ENCODE measurements at regions not wholly inside any gene's neighbourhood (a gene's known extent, or its start where the extent isn't known, plus 50 kb on each side); places are given as distances from the start of the nearest gene placed in this dataset.
A peak's percentile ranks its signal among the peaks of the same experiment; 100 is the strongest.

- no peak for DNase-seq
These were observed 357.6 kb downstream of the RPS29 start for GRCh38 chr14:49228552-49228951.

- DNase-seq: no peak
These were observed 364.9 kb downstream of the RPS29 start for GRCh38 chr14:49221316-49221715.

DNA sequence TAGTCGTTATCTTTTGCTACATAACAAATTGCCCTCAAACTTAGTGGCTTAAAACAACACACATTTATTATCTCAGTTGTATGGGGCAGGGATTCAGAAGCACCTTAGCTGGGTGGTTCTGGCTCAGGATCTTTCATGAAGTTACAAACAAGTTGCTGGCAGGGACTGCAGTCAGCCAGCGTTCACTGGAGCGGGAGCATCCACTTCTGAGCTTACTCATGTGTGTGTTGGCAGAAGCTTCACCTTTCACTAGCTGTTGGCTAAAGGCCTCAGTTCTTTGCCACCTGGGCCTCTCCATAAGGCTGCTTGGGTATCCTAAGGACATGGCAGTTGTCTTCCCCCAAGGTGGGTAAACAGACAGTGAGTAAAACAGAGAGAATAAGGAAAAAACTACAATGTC is 365.7 kb downstream of the RPS29 start:
- no peak for DNase-seq

DNA sequence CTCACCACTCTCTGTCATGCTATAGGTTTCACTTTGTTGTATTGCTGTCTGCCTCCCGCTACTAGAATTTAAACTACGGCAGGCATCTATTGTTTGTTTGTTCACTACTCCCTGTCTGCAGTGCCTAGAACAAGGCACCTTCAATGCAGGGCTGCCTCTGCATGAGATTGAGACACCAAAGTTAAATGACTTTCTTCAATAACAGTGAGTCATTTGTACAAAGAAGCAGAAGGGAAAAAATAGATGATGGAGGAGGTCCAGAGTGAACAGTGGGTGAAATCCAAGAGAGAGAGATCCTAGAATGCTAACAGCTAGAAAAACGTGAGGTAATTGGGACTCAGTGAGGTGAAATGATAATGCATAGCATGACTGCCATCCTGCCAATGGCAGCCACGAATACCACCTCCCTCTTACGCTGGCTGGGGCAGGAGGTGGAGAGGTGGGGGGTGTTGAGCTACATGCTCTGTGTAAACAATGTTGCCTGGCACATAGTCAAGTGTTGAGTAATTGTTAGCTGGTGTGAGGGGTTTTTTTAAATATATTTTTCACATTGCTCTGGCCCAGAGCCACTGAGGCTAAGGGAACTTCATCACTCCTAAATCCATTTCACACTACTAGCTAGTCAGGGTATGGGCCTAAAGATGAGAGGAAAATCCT is 367.6 kb downstream of the RPS29 start:
- no peak for DNase-seq

GRCh38 chr14:49212721-49213120 is 373.5 kb downstream of the RPS29 start:
- no peak for DNase-seq

DNA sequence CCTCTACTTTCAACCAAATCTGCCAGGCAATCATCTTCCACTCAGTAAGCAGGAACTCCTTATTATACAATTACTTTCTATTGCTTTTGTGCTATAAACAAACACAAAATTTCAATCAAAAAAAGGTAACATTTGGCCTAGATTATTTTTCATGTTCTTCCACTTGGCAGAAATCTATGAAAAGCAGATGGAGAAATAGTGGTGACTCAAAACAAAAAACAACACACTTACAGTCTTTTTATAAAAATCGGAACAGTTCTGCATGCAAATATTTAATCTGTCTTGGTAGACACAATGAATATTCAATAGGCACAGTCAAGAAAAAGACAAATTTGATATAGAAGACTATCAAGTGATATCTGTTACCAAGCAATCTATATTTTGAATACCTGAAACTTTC is 376.8 kb downstream of the RPS29 start:
- no peak for DNase-seq

- DNase-seq: peak; percentile 4
These were observed 379.4 kb downstream of the RPS29 start for GRCh38 chr14:49206828-49207227.

DNA sequence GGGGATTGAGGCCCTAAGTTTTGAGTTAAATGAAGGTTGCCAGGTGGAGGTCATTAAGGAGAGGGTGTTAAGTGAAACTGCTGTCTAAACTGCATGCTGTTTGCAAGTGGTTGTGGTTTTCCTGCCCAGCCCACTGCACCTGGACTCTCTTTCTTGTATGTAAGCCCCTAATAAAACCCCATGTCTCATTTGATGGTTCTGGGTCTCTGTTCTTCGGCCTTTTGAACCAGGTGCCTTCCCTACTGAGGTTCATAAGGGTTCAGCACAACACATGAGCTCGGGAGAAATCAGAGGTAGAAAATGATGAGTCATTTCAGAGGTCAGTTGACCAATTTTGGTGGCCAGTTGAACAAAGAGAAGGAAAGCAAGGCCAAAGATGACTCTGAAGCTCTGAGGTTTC is 382.5 kb downstream of the RPS29 start:
- DNase-seq: no peak

- DNase-seq: no peak
These were observed 387.0 kb downstream of the RPS29 start for GRCh38 chr14:49199159-49199558.

DNA sequence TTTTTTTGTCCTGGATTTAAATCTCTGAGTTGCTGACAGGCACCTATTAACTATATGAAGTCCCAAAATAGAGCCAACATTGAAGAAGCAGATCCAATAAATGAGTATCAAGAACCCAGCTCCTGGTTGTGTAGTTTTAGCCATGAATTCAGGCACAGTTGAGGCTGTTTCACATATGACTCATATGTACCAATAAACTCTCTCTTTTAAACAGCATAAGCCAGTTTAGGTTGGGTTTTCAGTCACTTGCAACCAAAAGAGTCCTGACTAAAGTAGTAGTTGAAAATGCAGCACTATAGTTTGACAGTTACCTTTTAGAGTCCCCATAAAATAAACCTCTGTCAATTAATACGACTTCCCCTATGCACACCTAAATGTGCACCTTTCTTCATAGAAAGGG is 389.9 kb downstream of the RPS29 start:
- DNase-seq: no peak

GRCh38 chr14:49194067-49194466 is 392.1 kb downstream of the RPS29 start:
- DNase-seq: peak; percentile 6

DNA sequence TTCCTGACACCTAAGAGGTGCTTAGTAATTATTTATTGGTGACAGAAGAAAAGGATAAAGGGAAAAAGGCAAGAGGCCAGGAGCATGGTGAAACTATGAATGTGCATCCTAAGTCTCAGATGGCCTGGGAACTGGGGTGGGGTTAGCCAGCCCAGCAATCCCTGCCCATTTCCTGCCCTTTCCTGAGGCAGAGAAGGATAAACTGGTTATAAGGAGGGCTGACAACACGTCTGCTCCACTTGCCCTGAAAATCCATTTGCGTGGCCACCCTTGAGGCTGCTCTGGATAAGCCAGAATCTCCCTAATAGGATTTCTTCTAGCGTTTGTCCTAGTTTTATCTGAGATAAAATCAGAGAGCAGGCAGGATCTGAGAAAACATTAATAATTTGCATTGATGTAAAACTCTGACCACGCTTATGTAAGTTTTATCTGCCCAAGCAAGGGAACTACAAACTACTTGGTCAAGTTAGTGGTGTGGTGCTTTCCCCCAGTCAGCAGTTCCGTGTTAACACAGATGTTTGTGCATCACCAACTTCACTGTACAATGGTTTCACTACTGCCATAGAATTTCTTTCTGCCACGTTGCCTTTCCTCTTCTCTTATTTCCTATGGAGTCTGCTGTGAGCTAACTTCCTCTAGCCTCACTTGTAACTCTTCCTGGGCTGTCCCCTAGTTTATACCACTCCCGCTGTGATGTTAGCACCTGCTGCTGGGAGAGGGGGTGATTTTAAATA is 392.7 kb downstream of the RPS29 start:
- DNase-seq: no peak

DNA sequence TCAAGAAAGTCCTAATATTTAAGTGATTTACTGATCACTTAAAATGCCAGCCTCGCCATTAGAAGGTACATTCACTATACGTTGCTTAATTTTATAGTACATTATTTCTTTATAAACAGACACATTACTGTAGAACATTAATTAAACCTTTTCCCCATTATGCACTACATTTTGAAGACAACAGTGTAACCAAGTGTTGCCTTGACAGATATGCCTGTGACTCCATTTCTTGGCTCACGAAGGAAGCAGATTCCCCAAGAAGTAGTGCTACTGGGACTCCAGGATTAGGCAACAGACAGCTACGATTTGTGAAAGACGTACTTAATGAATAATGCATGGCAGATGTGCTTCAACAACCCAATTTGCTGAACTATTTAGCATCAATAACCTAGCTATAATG is 394.8 kb downstream of the RPS29 start:
- DNase-seq: no peak

- DNase-seq: no peak
These were observed 396.8 kb downstream of the RPS29 start for GRCh38 chr14:49189375-49189774.

DNA sequence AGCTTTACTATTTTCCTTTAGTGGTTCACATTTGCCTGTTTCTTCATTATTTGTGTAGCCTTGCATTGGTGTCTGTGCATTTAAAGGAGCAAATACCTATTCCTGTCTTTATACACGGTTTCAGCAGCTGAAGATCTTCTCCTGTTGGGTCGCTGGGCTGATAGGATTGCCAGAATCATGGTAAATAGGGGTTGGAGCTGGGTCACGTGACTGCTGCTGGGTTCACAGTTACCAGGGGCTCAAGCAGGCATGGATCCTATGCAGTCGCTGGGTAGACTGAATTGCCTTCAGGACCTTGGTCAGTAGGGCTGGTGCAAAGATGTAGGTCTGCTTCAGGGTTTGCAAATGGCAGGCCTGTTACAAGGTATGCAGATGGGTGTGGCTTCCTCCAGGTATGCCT is 398.4 kb downstream of the RPS29 start:
- DNase-seq: no peak

DNA sequence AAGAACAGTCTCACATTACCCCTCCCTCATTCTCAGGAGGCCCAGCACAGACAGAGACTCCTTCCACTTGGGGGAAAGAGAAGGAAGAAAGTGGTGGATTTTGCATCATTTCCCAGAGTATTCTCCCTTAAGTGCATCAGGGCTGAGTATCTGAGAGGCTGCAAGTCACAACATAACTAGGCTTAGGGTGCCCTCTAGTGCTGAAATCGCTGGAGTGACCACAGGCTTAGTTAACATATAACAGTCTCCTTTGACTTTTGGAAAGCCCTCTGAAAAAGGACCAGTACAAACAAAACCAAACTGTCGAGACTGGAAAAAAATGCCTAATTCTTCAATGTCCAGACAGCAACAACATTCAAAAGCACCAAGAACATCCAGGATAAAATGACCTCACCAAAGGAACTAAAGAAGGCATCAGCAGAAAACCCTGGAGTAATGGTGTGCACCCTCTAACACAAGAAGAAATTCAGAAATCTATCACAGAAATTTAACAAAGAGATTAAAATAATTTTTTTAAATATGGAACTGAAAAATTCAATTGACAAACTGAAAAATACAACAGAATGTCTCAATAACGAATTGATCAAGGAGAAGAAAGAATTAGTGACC is 412.3 kb downstream of the RPS29 start:
- peak; percentile 67 for DNase-seq

GRCh38 chr14:49164074-49164473 is 422.1 kb downstream of the RPS29 start:
- no peak for DNase-seq

DNA sequence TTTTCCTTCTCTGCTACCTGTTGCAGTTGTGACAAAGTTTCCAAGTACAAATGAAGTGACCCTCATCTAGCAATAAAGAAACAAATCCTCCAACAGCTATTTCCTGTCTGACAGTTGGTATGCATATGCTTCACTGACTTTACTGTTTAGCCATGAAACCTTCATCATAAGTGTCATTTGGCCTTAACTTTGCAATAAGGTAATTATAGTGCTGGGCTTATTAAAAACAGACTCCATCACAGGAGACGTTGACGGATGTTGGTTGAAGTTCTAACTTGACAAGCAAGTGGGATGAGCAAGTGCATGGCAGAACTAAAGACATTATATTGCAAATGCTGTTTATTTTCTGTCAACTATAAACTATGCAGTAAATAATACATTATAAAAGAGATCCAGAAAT is 425.2 kb downstream of the RPS29 start:
- no peak for DNase-seq

DNA sequence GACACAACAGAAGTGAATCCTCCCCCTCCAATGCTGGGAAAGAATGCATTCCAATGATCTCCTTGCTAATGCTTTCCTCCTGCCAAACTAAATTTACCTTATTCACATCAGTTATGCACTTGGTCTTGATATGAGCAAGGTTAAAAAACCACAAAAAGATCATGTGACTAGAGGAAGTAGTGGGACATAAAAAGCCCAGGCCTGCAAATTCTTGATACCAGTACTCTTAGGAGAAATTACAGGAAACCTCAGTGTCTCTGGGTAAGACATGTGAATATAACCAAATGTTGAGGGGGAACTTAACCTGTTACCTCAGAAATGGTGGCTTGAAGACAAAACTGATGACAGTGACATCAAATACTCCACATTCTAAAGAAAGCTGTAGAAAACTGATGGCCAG is 427.1 kb downstream of the RPS29 start:
- DNase-seq: no peak

DNA sequence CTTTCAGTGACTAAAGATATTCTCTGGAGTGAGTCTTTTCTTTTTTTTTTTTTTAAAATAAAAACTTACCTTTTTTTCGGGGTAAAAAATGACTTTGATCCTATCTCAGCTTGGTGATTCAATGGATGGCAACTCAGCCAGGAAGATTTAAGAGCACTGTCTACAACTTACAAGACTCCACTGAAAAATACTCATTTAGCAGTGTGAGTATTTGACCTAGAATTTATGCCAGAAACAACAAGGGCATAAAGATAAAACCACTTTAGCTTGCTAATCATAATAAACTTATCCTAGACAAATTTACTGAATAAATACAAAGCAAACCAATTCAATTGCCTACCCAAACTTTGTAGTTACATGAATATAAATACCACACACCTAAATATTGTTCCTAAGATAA is 446.6 kb downstream of the RPS29 start:
- DNase-seq: no peak

GRCh38 chr14:49134940-49135339 is 451.2 kb downstream of the RPS29 start:
- no peak for DNase-seq

- no peak for DNase-seq
These were observed 464.9 kb downstream of the RPS29 start for GRCh38 chr14:49121246-49121645.

DNA sequence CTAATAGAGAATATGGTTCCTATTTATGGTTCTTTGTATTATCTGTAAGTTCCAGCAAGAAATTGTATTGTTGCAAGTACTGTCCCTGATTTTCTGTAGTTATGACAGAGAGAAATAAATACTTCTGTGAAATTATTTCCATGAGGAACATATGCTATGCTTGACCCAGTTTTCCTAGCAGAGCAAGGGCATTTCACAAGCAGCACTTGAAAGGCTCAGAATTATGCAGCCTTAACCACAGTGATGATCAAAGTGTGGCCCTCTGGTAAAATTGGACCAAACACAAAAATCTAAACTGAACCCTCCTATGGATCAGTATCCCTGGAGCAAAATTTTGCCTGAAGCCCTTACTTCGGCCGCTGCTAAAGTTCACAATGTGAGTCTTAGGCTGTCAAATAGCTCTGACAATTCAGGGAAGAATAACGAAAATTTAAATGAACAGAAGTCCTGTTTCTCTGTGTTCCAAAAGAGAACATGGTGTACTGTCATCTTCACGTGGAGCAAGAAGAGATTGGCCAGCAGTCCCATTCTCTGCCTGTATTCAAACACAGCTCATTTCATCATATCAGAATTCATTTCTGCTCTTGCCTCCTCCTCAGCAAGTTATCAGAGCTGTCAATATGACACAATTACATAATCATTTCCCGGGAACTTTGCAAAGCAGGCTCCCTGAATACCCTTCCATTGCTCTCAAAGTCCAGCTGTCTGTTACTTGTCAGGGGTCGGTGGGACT is 471.9 kb downstream of the RPS29 start:
- DNase-seq: no peak

Measured in skin of body (tissue), 1 donor.